ENCODE measurements at regions not wholly inside any gene's neighbourhood (a gene's known extent, or its start where the extent isn't known, plus 50 kb on each side); places are given as distances from the start of the nearest gene placed in this dataset.
"Not testable (repeated sequence)": the region's sequence is repeated elsewhere in the genome, so short reads cannot be mapped to it uniquely, and the experiment has no call there.

GRCh38 chr3:98702166-98702565 lies 61.0 kb upstream of the ST3GAL6 start:
- Histone ChIP-seq H3K36me3 (ENCODE audit: low read depth) (no peaks in the 10 kb centered on the region), H3K27ac (no peak overlapping the region), H3K9me3 (ENCODE audit: insufficient read depth, low read depth) (no peaks in the 10 kb centered on the region), H3K4me2 (no peak overlapping the region), H3K4me1 (replicated peaks; ENCODE audit: insufficient read depth) (no peaks in the 10 kb centered on the region), H2AFZ (no peak overlapping the region), H3K4me3 (no peak overlapping the region), H3K79me2 (ENCODE audit: low read depth) (no peaks in the 10 kb centered on the region), H4K20me1 (ENCODE audit: insufficient read depth) (no peaks in the 10 kb centered on the region), H3F3A (ENCODE audit: insufficient read depth, low read depth) (no peaks in the 10 kb centered on the region), H3K9me2 (ENCODE audit: insufficient read depth) (no peaks in the 10 kb centered on the region), H3K27me3 (ENCODE audit: insufficient read depth, low read depth) (no peaks in the 10 kb centered on the region)
- TF ChIP-seq EZH2 (IDR thresholded peaks at IDR 0.05; ENCODE audit: low read depth) (no peak), CTCF (conservative IDR thresholded peaks at IDR 0.05) (no peak)
- no TSS peak for BruUV-seq (replicated peaks)
- ChIA-PET POLR2A (ENCODE audit: unreplicated experiment) (no interaction called here), CTCF (no interaction called here)
- intact Hi-C loops (cut with micrococcal nuclease; ENCODE audit: unreplicated experiment): no loop called here
- peak in 1 of 2 experiments; percentile 4 for DNase-seq

GRCh38 chr3:98705212-98705611 lies 57.9 kb upstream of the ST3GAL6 start:
- H4K20me1 ChIP-seq (ENCODE audit: insufficient read depth): no peaks in the 10 kb centered on the region
- no peak overlapping the region for H3K4me2 ChIP-seq
- TF ChIP-seq EZH2 (IDR thresholded peaks at IDR 0.05; ENCODE audit: low read depth) (no peak), CTCF (conservative IDR thresholded peaks at IDR 0.05) (no peak)
- H2AFZ ChIP-seq: no peak overlapping the region
- ChIA-PET POLR2A (ENCODE audit: unreplicated experiment) (no interaction called here), CTCF (no interaction called here)
- H3K36me3 ChIP-seq (ENCODE audit: low read depth): no peaks in the 10 kb centered on the region
- no peak overlapping the region for H3K27ac ChIP-seq
- no peaks in the 10 kb centered on the region for H3K9me3 ChIP-seq (ENCODE audit: insufficient read depth, low read depth)
- H3K4me3 ChIP-seq: no peak overlapping the region
- H3K9me2 ChIP-seq (ENCODE audit: insufficient read depth): no peaks in the 10 kb centered on the region
- intact Hi-C loops (cut with micrococcal nuclease; ENCODE audit: unreplicated experiment): no loop called here
- H3K79me2 ChIP-seq (ENCODE audit: low read depth): no peaks in the 10 kb centered on the region
- no peaks in the 10 kb centered on the region for H3K27me3 ChIP-seq (ENCODE audit: insufficient read depth, low read depth)
- peak in 1 of 2 experiments; percentile 21 for DNase-seq
- BruUV-seq (replicated peaks): no TSS peak
- H3F3A ChIP-seq (ENCODE audit: insufficient read depth, low read depth): no peaks in the 10 kb centered on the region
- H3K4me1 ChIP-seq (replicated peaks; ENCODE audit: insufficient read depth): 0 out of 2 replicates have a peak, but pooled peaks cover 5% of the 10 kb centered on the region

GRCh38 chr3:98705694-98706093 lies 57.4 kb upstream of the ST3GAL6 start:
- Histone ChIP-seq H3K9me2 (ENCODE audit: insufficient read depth) (no peaks in the 10 kb centered on the region), H2AFZ (no peak overlapping the region), H3K4me2 (no peak overlapping the region), H3K36me3 (ENCODE audit: low read depth) (no peaks in the 10 kb centered on the region), H3K27me3 (ENCODE audit: insufficient read depth, low read depth) (no peaks in the 10 kb centered on the region), H3K4me3 (no peak overlapping the region), H4K20me1 (ENCODE audit: insufficient read depth) (no peaks in the 10 kb centered on the region), H3F3A (ENCODE audit: insufficient read depth, low read depth) (no peaks in the 10 kb centered on the region), H3K4me1 (replicated peaks; ENCODE audit: insufficient read depth) (0 out of 2 replicates have a peak, but pooled peaks cover 5% of the 10 kb centered on the region), H3K9me3 (ENCODE audit: insufficient read depth, low read depth) (no peaks in the 10 kb centered on the region), H3K27ac (no peak overlapping the region), H3K79me2 (ENCODE audit: low read depth) (no peaks in the 10 kb centered on the region)
- ChIA-PET CTCF (no interaction called here), POLR2A (ENCODE audit: unreplicated experiment) (no interaction called here)
- no TSS peak for BruUV-seq (replicated peaks)
- TF ChIP-seq CTCF (conservative IDR thresholded peaks at IDR 0.05): peak; percentile 48; the same call in 1 of the 2 replicates
- TF ChIP-seq EZH2 (IDR thresholded peaks at IDR 0.05; ENCODE audit: low read depth): no peak
- DNase-seq: peak in 1 of 2 experiments; percentile 33
- intact Hi-C loops (cut with micrococcal nuclease; ENCODE audit: unreplicated experiment): no loop called here

- H3K9me2 ChIP-seq (ENCODE audit: insufficient read depth); BruUV-seq (replicated peaks); H3K4me1 ChIP-seq (replicated peaks; ENCODE audit: insufficient read depth); H3K27ac ChIP-seq; H3K36me3 ChIP-seq (ENCODE audit: low read depth); DNase-seq; H3K79me2 ChIP-seq (ENCODE audit: low read depth); H3K27me3 ChIP-seq (ENCODE audit: insufficient read depth, low read depth); H3F3A ChIP-seq (ENCODE audit: insufficient read depth, low read depth); H3K4me2 ChIP-seq; H2AFZ ChIP-seq; H4K20me1 ChIP-seq (ENCODE audit: insufficient read depth); H3K4me3 ChIP-seq; intact Hi-C loops (cut with micrococcal nuclease; ENCODE audit: unreplicated experiment); H3K9me3 ChIP-seq (ENCODE audit: insufficient read depth, low read depth): not testable (repeated sequence)
- CTCF ChIA-PET: interaction anchor here (0.6 kb wide), 1 partner anchor 33 kb away, joined by 6 read pairs; no protein-coding TSS in a partner anchor
- POLR2A ChIA-PET (ENCODE audit: unreplicated experiment): interaction anchor here (0.6 kb wide), 1 partner anchor 626 kb away, joined by 6 read pairs; no protein-coding TSS in a partner anchor
These were observed 54.5 kb upstream of the ST3GAL6 start for GRCh38 chr3:98708681-98709080.
